Ovary (tissue), 7 donors: ENCODE measurements at regions not wholly inside any gene's neighbourhood (a gene's known extent, or its start where the extent isn't known, plus 50 kb on each side); places are given as distances from the start of the nearest gene placed in this dataset.

Experiments
- DNase-seq, 5 donors: peaks; one replicate each; pipeline ENCODE4 v3.0.0-alpha.2; 2019 to 2020
- H3K27ac ChIP-seq, 2 donors: fragments of 200-600 bp; one replicate each; pipeline versions ENCODE4 v1.5.1 to v1.8.0; 2019 to 2022
- H3K27me3 ChIP-seq: fragments of 200-600 bp; one replicate; pipeline ENCODE4 v1.8.0; 2022
- H3K36me3 ChIP-seq: fragments of 200-600 bp; sonication (generic); one replicate; pipeline ENCODE4 v1.5.1; 2019
- H3K4me1 ChIP-seq: one replicate; pipeline ENCODE4 v1.8.1; 2013; ENCODE audit warnings: mild to moderate bottlenecking, moderate library complexity; ENCODE audit not compliant: insufficient read depth
- H3K4me3 ChIP-seq: fragments of 200-600 bp; sonication (generic); one replicate; pipeline ENCODE4 v1.5.1; 2017
- H3K9me3 ChIP-seq, 2 donors: fragments of 200-600 bp in 1 of 2; sonication (generic) in 1 of 2; one replicate each; pipeline versions ENCODE4 v1.5.1 to v1.8.1; 2013 to 2019; ENCODE audit warnings: mild to moderate bottlenecking in 1 of 2, moderate library complexity in 1 of 2
- CTCF ChIP-seq, 3 donors: fragments of 450-650 bp in 2 of 3; fragments of 200-600 bp in 1 of 3; IDR thresholded peaks; one replicate each; pipeline versions ENCODE4 v1.5.1 to v1.8.0; 2016 to 2022; ENCODE audit warnings: antibody characterized with exemption in 3 of 3, mild to moderate bottlenecking in 1 of 3
- EP300 ChIP-seq: sonication (generic); formaldehyde crosslinking; IDR thresholded peaks from one replicate; pipeline ENCODE4 v1.6.1; 2017; ENCODE audit warnings: antibody characterized with exemption
- POLR2A ChIP-seq: fragments of 450-650 bp; IDR thresholded peaks from one replicate; pipeline ENCODE4 v1.6.1; 2017; ENCODE audit warnings: antibody characterized with exemption, mild to moderate bottlenecking, moderate library complexity
- WGBS, 3 donors: extraction: QIAGEN DNeasy Blood & Tissue Kit in 1 of 3; methylation state at CpG; one replicate each; pipeline versions ENCODE4 v1.1.5 to v1.1.7; 2013 to 2017; 5-methylcytosine and 5-hydroxymethylcytosine counted together
- intact Hi-C, 4 donors: fragments of 100-400 bp; cut with DNase I; formaldehyde crosslinking; loops; one replicate each; pipeline versions ENCODE4 v1.11.0 to v1.15.1; 2022 to 2023
- donor health status: DM: no; HTN: no; CAD: no; lungs with moderate emphysema.
- donor health status: DM: no; HTN: no; CAD: no.
- donor health status: Bipolar disorder and iron deficiency.
- donor health status: DM: no; HTN: no; CAD: no.
- donor health status: DM: yes; HTN: yes; CAD: no.

GRCh38 chr3:34399401-34399800 is 601.0 kb downstream of the PDCD6IP start:
- no peaks in the 10 kb centered on the region for H3K4me1 ChIP-seq
- no peak overlapping the region for H3K27ac ChIP-seq
- intact Hi-C loops, result no loop called here
- no peak overlapping the region for H3K4me3 ChIP-seq
- WGBS, 3 donors, result 84 to 95% (median 88%) methylated on average over 1 of the region's 1 CpG
- H3K27me3 ChIP-seq, result no peaks in the 10 kb centered on the region
- H3K36me3 ChIP-seq, result no peaks in the 10 kb centered on the region
- no peaks in the 10 kb centered on the region for H3K9me3 ChIP-seq
- no peak for TF ChIP-seq POLR2A
- TF ChIP-seq EP300, result no peak
- TF ChIP-seq CTCF (IDR thresholded peaks at IDR 0.05), result no peak
- no peak for DNase-seq

DNA sequence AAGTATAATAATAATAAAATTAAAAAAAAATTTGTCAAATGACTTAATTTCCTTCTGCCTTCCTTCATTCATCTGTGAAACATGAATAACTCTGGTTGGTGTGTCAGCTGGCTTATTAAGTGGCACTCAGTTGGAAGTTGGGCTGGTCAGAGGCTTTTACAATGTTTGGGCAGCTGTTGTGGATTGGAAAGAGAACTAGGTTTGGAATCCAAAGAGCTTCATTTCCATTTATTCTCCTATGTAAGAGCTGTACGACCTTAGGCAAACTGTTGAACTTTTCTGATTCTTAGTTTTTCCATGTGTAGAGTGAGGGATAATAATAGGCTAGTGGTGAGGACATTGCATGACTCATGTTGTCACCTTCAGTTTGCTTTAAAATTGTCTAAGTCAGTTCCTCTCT is 606.7 kb downstream of the PDCD6IP start:
- Histone ChIP-seq H3K9me3 (no peaks in the 10 kb centered on the region), H3K4me3 (no peak overlapping the region), H3K27ac (no peak overlapping the region), H3K4me1 (no peaks in the 10 kb centered on the region), H3K27me3 (no peaks in the 10 kb centered on the region), H3K36me3 (no peaks in the 10 kb centered on the region)
- WGBS, 3 donors, result 76 to 87% (median 86%) methylated on average over 1 of the region's 1 CpG
- intact Hi-C loops, result no loop called here
- DNase-seq, result no peak
- TF ChIP-seq EP300 (no peak), POLR2A (no peak), CTCF (IDR thresholded peaks at IDR 0.05) (no peak)

GRCh38 chr3:34407281-34407680 is 608.9 kb downstream of the PDCD6IP start:
- 53 to 58% (median 58%) methylated on average over 1 of the region's 1 CpG for WGBS, 3 donors
- no peaks in the 10 kb centered on the region for H3K9me3 ChIP-seq
- no peaks in the 10 kb centered on the region for H3K36me3 ChIP-seq
- H3K4me1 ChIP-seq, result no peaks in the 10 kb centered on the region
- intact Hi-C loops, result no loop called here
- TF ChIP-seq CTCF (IDR thresholded peaks at IDR 0.05), result no peak
- TF ChIP-seq POLR2A, result no peak
- no peak for TF ChIP-seq EP300
- no peak overlapping the region for H3K4me3 ChIP-seq
- H3K27ac ChIP-seq, result no peak overlapping the region
- H3K27me3 ChIP-seq, result no peaks in the 10 kb centered on the region
- no peak for DNase-seq

DNA sequence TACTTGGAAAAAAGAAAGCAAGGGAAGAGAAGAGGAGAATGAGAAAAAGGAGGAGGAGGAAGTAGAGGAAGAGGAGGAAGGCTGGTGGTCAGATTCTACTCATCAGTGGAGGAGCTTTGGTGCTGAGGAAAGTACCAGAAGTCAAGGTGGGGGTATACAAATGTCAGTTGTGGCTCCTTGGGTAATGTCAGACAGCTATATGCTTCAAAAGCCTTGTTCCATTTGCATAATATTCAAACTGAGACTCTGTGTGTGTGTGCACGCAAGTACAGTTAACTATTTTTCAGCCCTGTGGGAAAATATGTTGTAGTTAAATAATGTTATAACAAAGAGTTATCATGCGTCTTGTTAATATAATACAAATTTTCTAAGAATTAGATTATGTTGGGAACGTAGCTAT is 609.7 kb downstream of the PDCD6IP start:
- DNase-seq, result no peak
- TF ChIP-seq EP300 (no peak), CTCF (IDR thresholded peaks at IDR 0.05) (no peak), POLR2A (no peak)
- Histone ChIP-seq H3K4me1 (no peaks in the 10 kb centered on the region), H3K27ac (no peak overlapping the region), H3K27me3 (no peaks in the 10 kb centered on the region), H3K4me3 (no peak overlapping the region), H3K36me3 (no peaks in the 10 kb centered on the region), H3K9me3 (no peaks in the 10 kb centered on the region)
- 84 to 93% (median 89%) methylated on average over 3 of the region's 3 CpGs for WGBS, 3 donors
- intact Hi-C loops, result no loop called here

- Histone ChIP-seq H3K4me1 (no peaks in the 10 kb centered on the region), H3K27ac (no peak overlapping the region), H3K36me3 (no peaks in the 10 kb centered on the region), H3K27me3 (no peaks in the 10 kb centered on the region), H3K4me3 (no peak overlapping the region), H3K9me3 (no peaks in the 10 kb centered on the region)
- intact Hi-C loops, result no loop called here
- DNase-seq, result no peak
- WGBS, 3 donors, result 33 to 41% (median 37%) methylated on average over 1 of the region's 1 CpG
- no peak for TF ChIP-seq CTCF (IDR thresholded peaks at IDR 0.05)
- no peak for TF ChIP-seq POLR2A
- TF ChIP-seq EP300, result no peak
Observed at GRCh38 chr3:34411596-34411995, 613.2 kb downstream of the PDCD6IP start.
